HG02610 (cell line): ENCODE measurements at regions not wholly inside any gene's neighbourhood (a gene's known extent, or its start where the extent isn't known, plus 50 kb on each side); places are given as distances from the start of the nearest gene placed in this dataset.

Experiments used
- ATAC-seq: cut with Tn5 transposase; IDR thresholded peaks from one replicate; pipeline ENCODE4 v1.9.1; 2021; ENCODE audit warnings: mild to moderate bottlenecking, moderate library complexity; ENCODE audit not compliant: unreplicated experiment

GRCh38 chr17:77409282-77410161, 268.8 kb downstream of the SEC14L1 start:
- ATAC-seq = no peak

- ATAC-seq = no peak
Measured at GRCh38 chr17:77410470-77410869, 269.7 kb downstream of the SEC14L1 start.

GRCh38 chr17:77414811-77415400, 274.1 kb downstream of the SEC14L1 start:
- ATAC-seq = no peak

GRCh38 chr17:77416105-77416713, 275.4 kb downstream of the SEC14L1 start:
- ATAC-seq = no peak

- no peak for ATAC-seq
Measured at GRCh38 chr17:77417575-77417974, 276.8 kb downstream of the SEC14L1 start.

GRCh38 chr17:77418609-77419008, 277.8 kb downstream of the SEC14L1 start:
- no peak for ATAC-seq

GRCh38 chr17:77419095-77419494, 278.3 kb downstream of the SEC14L1 start:
- no peak for ATAC-seq

GRCh38 chr17:77419547-77420094, 278.9 kb downstream of the SEC14L1 start:
- ATAC-seq = no peak

GRCh38 chr17:77420095-77420803, 279.5 kb downstream of the SEC14L1 start:
- no peak for ATAC-seq

GRCh38 chr17:77420804-77421629, 280.2 kb downstream of the SEC14L1 start:
- no peak for ATAC-seq

GRCh38 chr17:77421630-77421972, 280.8 kb downstream of the SEC14L1 start:
- ATAC-seq = no peak

GRCh38 chr17:77422104-77422747, 281.5 kb downstream of the SEC14L1 start:
- no peak for ATAC-seq

GRCh38 chr17:77422748-77423113, 282.0 kb downstream of the SEC14L1 start:
- no peak for ATAC-seq

GRCh38 chr17:77423589-77424451, 283.1 kb downstream of the SEC14L1 start:
- no peak for ATAC-seq

GRCh38 chr17:77424585-77425344, 284.0 kb downstream of the SEC14L1 start:
- no peak for ATAC-seq

- ATAC-seq = no peak
Measured at GRCh38 chr17:77425348-77425747, 284.6 kb downstream of the SEC14L1 start.

- no peak for ATAC-seq
Measured at GRCh38 chr17:77425791-77426641, 285.2 kb downstream of the SEC14L1 start.
